WTC11 (cell line): ENCODE measurements at regions not wholly inside any gene's neighbourhood (a gene's known extent, or its start where the extent isn't known, plus 50 kb on each side); places are given as distances from the start of the nearest gene placed in this dataset.

ENCODE experiments used
- ATAC-seq: fragments of 200-7000 bp; cut with Tn5 transposase; 2 replicates; pipeline ENCODE4 v1.10.0; 2021; ENCODE audit warnings: mild to moderate bottlenecking, moderate library complexity
- CTCF ChIA-PET: fragments of 300-600 bp; sonication (Branson Sonifier 250); formaldehyde crosslinking; loops from one replicate; lab custom pipeline; 2021; ENCODE audit warnings: antibody characterized with exemption; lab: Charles Lee
- POLR2A ChIA-PET: fragments of 350-600 bp; sonication (Branson Sonifier 250); formaldehyde crosslinking; loops from one replicate; lab custom pipeline; 2021; ENCODE audit warnings: antibody characterized with exemption; lab: Charles Lee
- DNase-seq: peaks from one replicate; pipeline ENCODE4 v3.0.0; 2021; ENCODE audit warnings: low spot score
- H3K27ac Mint-ChIP-seq: 2 replicates; pipeline ENCODE4 v1.8.0; 2021; ENCODE audit warnings: mixed read lengths
- H3K27me3 Mint-ChIP-seq: 2 replicates; pipeline ENCODE4 v1.8.0; 2021; ENCODE audit warnings: low read depth, mild to moderate bottlenecking, moderate library complexity, mixed read lengths
- H3K36me3 Mint-ChIP-seq: 2 replicates; pipeline ENCODE4 v1.8.0; 2021; ENCODE audit warnings: mixed read lengths
- H3K4me1 Mint-ChIP-seq: 2 replicates; pipeline ENCODE4 v1.8.0; 2022; ENCODE audit warnings: mixed read lengths
- H3K4me3 Mint-ChIP-seq: 2 replicates; pipeline ENCODE4 v1.8.0; 2021; ENCODE audit warnings: mild to moderate bottlenecking, moderate library complexity, mixed read lengths
- H3K9me3 Mint-ChIP-seq: 2 replicates; pipeline ENCODE4 v1.8.0; 2021; ENCODE audit warnings: mixed read lengths
- ARID4B ChIP-seq: sonication (generic); formaldehyde crosslinking; IDR thresholded peaks from 2 replicates; pipeline ENCODE4 v1.8.0; 2023; ENCODE audit warnings: missing genetic modification reagents, mild to moderate bottlenecking, borderline replicate concordance
- ATF2 ChIP-seq: sonication (generic); formaldehyde crosslinking; IDR thresholded peaks from 2 replicates; pipeline ENCODE4 v1.8.1; 2022; ENCODE audit warnings: low read depth, missing genetic modification reagents, borderline replicate concordance
- CDX4 ChIP-seq: fragments of 250-450 bp; sonication (Bioruptor Pico); IDR thresholded peaks from 2 replicates; pipeline ENCODE4 v1.9.0; 2021; ENCODE audit warnings: moderate library complexity, mild to moderate bottlenecking, inconsistent platforms, borderline replicate concordance
- FOXP1 ChIP-seq: sonication (generic); formaldehyde crosslinking; IDR thresholded peaks from 2 replicates; pipeline ENCODE4 v1.8.0; 2022; ENCODE audit warnings: missing genetic modification reagents, mild to moderate bottlenecking, moderate library complexity, borderline replicate concordance
- MLX ChIP-seq: sonication (generic); formaldehyde crosslinking; IDR thresholded peaks from 2 replicates; pipeline ENCODE4 v1.8.1; 2023; ENCODE audit warnings: mild to moderate bottlenecking, missing genetic modification reagents, moderate library complexity
- MYBL2 ChIP-seq: sonication (generic); formaldehyde crosslinking; IDR thresholded peaks from 2 replicates; pipeline ENCODE4 v1.8.1; 2023; ENCODE audit warnings: mild to moderate bottlenecking, moderate library complexity, missing genetic modification reagents
- OVOL2 ChIP-seq: fragments of 250-450 bp; sonication (Bioruptor Pico); IDR thresholded peaks from 2 replicates; pipeline ENCODE4 v1.9.0; 2021; ENCODE audit warnings: mild to moderate bottlenecking, borderline replicate concordance
- SMAD3 ChIP-seq: sonication (generic); formaldehyde crosslinking; IDR thresholded peaks from 2 replicates; pipeline ENCODE4 v1.8.0; 2022; ENCODE audit warnings: missing genetic modification reagents, mild to moderate bottlenecking, borderline replicate concordance
- SOX15 ChIP-seq: fragments of 250-450 bp; sonication (Bioruptor Pico); IDR thresholded peaks from 2 replicates; pipeline ENCODE4 v1.9.0; 2021; ENCODE audit warnings: mild to moderate bottlenecking
- SP1 ChIP-seq: sonication (generic); formaldehyde crosslinking; conservative IDR thresholded peaks from 2 replicates; pipeline ENCODE4 v1.8.1; 2022; ENCODE audit warnings: missing genetic modification reagents
- STAT6 ChIP-seq: sonication (generic); formaldehyde crosslinking; conservative IDR thresholded peaks from 2 replicates; pipeline ENCODE4 v1.8.1; 2023; ENCODE audit warnings: mild to moderate bottlenecking, low read depth, missing genetic modification reagents, moderate library complexity
- TP53 ChIP-seq: sonication (generic); formaldehyde crosslinking; IDR thresholded peaks from 2 replicates; pipeline ENCODE4 v1.8.1; 2023; ENCODE audit warnings: mild to moderate bottlenecking, missing genetic modification reagents
- ZBTB21 ChIP-seq: sonication (generic); formaldehyde crosslinking; IDR thresholded peaks from 2 replicates; pipeline ENCODE4 v1.8.1; 2023; ENCODE audit warnings: mild to moderate bottlenecking, missing genetic modification reagents, borderline replicate concordance
- ZNF232 ChIP-seq: sonication (generic); formaldehyde crosslinking; IDR thresholded peaks from 2 replicates; pipeline ENCODE4 v1.8.0; 2022; ENCODE audit warnings: mild to moderate bottlenecking, missing genetic modification reagents
- ZNF281 ChIP-seq: sonication (generic); formaldehyde crosslinking; IDR thresholded peaks from 2 replicates; pipeline ENCODE4 v1.8.0; 2023; ENCODE audit warnings: mild to moderate bottlenecking, missing genetic modification reagents
- ZNF423 ChIP-seq: fragments of 250-450 bp; sonication (Bioruptor Pico); IDR thresholded peaks from 2 replicates; pipeline ENCODE4 v2.1.2; 2022; ENCODE audit warnings: mild to moderate bottlenecking, moderate library complexity

- no peak for TF ChIP-seq ARID4B (CRISPR knock-in tag)
- TF ChIP-seq ZNF423 (CRISPR knock-in tag): no peak
- TF ChIP-seq TP53 (CRISPR knock-in tag): no peak
Measured at GRCh38 chr4:13852411-13852810, 224.9 kb upstream of the BOD1L1 start (continued).

- DNase-seq: no peak
- Mint-ChIP-seq H3K27me3 (no peaks in the 10 kb centered on the region), H3K4me3 (no peak overlapping the region)
- no peak for TF ChIP-seq ZNF232 (CRISPR knock-in tag)
- TF ChIP-seq SMAD3 (CRISPR knock-in tag): no peak
- TF ChIP-seq SP1 (CRISPR knock-in tag): no peak
- TF ChIP-seq, all 79 proteins: peak for 0
- Mint-ChIP-seq H3K27ac (no peak overlapping the region), H3K4me1 (peaks cover 10% of the 10 kb centered on the region), H3K36me3 (no peaks in the 10 kb centered on the region), H3K9me3 (peaks cover 5% of the 10 kb centered on the region)
- ChIA-PET CTCF (no interaction called here), POLR2A (no interaction called here)
- no peak for ATAC-seq
Measured at GRCh38 chr4:13856387-13856786, 228.9 kb upstream of the BOD1L1 start.

- H3K4me1 Mint-ChIP-seq: peaks cover 8% of the 10 kb centered on the region
- CTCF ChIA-PET: no interaction called here
- POLR2A ChIA-PET: no interaction called here
- TF ChIP-seq ARID4B (CRISPR knock-in tag) (no peak), ATF2 (no peak), STAT6 (CRISPR knock-in tag) (no peak), ZBTB21 (CRISPR knock-in tag) (no peak), FOXP1 (CRISPR knock-in tag) (no peak), ZNF281 (CRISPR knock-in tag) (no peak), CDX4 (CRISPR knock-in tag) (no peak), MYBL2 (no peak), MLX (CRISPR knock-in tag) (no peak), SOX15 (CRISPR knock-in tag) (no peak), OVOL2 (no peak)
Measured at GRCh38 chr4:13857397-13857796, 229.9 kb upstream of the BOD1L1 start.

More at GRCh38 chr4:13857397-13857796, 229.9 kb upstream of the BOD1L1 start:
- DNase-seq: no peak
- Mint-ChIP-seq H3K9me3 (peaks cover 13% of the 10 kb centered on the region), H3K36me3 (peaks cover 3% of the 10 kb centered on the region), H3K4me3 (no peak overlapping the region), H3K27ac (no peak overlapping the region), H3K27me3 (no peaks in the 10 kb centered on the region)
- ATAC-seq: no peak
